Ovary (tissue), 7 donors: ENCODE measurements at regions not wholly inside any gene's neighbourhood (a gene's known extent, or its start where the extent isn't known, plus 50 kb on each side); places are given as distances from the start of the nearest gene placed in this dataset.
"Not testable (repeated sequence)": the region's sequence is repeated elsewhere in the genome, so short reads cannot be mapped to it uniquely, and the experiment has no call there.

Experiments used
- DNase-seq, 5 donors: peaks; one replicate each; pipeline ENCODE4 v3.0.0-alpha.2; 2019 to 2020
- H3K27ac ChIP-seq, 2 donors: fragments of 200-600 bp; one replicate each; pipeline versions ENCODE4 v1.5.1 to v1.8.0; 2019 to 2022
- H3K27me3 ChIP-seq: fragments of 200-600 bp; one replicate; pipeline ENCODE4 v1.8.0; 2022
- H3K36me3 ChIP-seq: fragments of 200-600 bp; sonication (generic); one replicate; pipeline ENCODE4 v1.5.1; 2019
- H3K4me1 ChIP-seq: one replicate; pipeline ENCODE4 v1.8.1; 2013; ENCODE audit warnings: mild to moderate bottlenecking, moderate library complexity; ENCODE audit not compliant: insufficient read depth
- H3K4me3 ChIP-seq: fragments of 200-600 bp; sonication (generic); one replicate; pipeline ENCODE4 v1.5.1; 2017
- H3K9me3 ChIP-seq, 2 donors: fragments of 200-600 bp in 1 of 2; sonication (generic) in 1 of 2; one replicate each; pipeline versions ENCODE4 v1.5.1 to v1.8.1; 2013 to 2019; ENCODE audit warnings: mild to moderate bottlenecking in 1 of 2, moderate library complexity in 1 of 2
- CTCF ChIP-seq, 3 donors: fragments of 450-650 bp in 2 of 3; fragments of 200-600 bp in 1 of 3; IDR thresholded peaks; one replicate each; pipeline versions ENCODE4 v1.5.1 to v1.8.0; 2016 to 2022; ENCODE audit warnings: antibody characterized with exemption in 3 of 3, mild to moderate bottlenecking in 1 of 3
- EP300 ChIP-seq: sonication (generic); formaldehyde crosslinking; IDR thresholded peaks from one replicate; pipeline ENCODE4 v1.6.1; 2017; ENCODE audit warnings: antibody characterized with exemption
- POLR2A ChIP-seq: fragments of 450-650 bp; IDR thresholded peaks from one replicate; pipeline ENCODE4 v1.6.1; 2017; ENCODE audit warnings: antibody characterized with exemption, mild to moderate bottlenecking, moderate library complexity
- WGBS, 3 donors: extraction: QIAGEN DNeasy Blood & Tissue Kit in 1 of 3; methylation state at CpG; one replicate each; pipeline versions ENCODE4 v1.1.5 to v1.1.7; 2013 to 2017; 5-methylcytosine and 5-hydroxymethylcytosine counted together
- intact Hi-C, 4 donors: fragments of 100-400 bp; cut with DNase I; formaldehyde crosslinking; loops; one replicate each; pipeline versions ENCODE4 v1.11.0 to v1.15.1; 2022 to 2023
- donor health status: DM: no; HTN: no; CAD: no; lungs with moderate emphysema.
- donor health status: DM: no; HTN: no; CAD: no.
- donor health status: Bipolar disorder and iron deficiency.
- donor health status: DM: no; HTN: no; CAD: no.
- donor health status: DM: yes; HTN: yes; CAD: no.

DNA sequence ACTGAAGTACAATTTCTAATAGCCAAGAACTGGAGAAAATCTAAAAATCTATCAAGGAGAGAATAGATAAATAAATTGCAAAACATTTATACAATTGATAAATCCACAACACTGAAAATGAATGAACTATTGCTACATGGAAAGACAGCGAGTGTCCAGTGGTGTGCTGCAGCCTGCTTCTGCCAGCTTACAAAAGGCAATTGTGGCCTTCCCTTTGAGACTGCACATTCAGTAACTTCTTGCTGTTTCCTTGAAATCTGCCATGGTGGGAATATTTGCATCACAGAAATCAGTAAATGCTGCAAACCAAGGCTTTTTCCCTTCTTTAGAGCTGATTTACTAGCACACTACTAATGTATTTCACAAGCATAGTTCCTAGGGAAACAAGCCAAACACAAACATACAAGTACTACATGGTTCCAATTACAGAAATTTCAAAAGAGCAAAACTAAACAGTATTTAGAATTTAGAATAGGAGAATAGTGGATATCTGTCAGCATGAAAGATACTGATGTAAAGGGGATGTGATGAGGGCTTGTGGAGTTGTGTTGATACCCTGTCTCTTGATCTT is 76.9 kb upstream of the TRIM77 start:
- H3K9me3 ChIP-seq, result no peaks in the 10 kb centered on the region
- H3K27ac ChIP-seq, result no peak overlapping the region
- 87 to 94% (median 93%) methylated on average over 1 of the region's 1 CpG for WGBS, 3 donors
- no peak for DNase-seq
- no peak for TF ChIP-seq EP300
- no peak for TF ChIP-seq CTCF (IDR thresholded peaks at IDR 0.05)
- TF ChIP-seq POLR2A, result no peak
- no peaks in the 10 kb centered on the region for H3K36me3 ChIP-seq
- H3K27me3 ChIP-seq, result no peaks in the 10 kb centered on the region
- no peaks in the 10 kb centered on the region for H3K4me1 ChIP-seq
- intact Hi-C loops, result no loop called here
- no peak overlapping the region for H3K4me3 ChIP-seq

- 76 to 77% (median 77%) methylated on average over 3 of the region's 3 CpGs for WGBS, 3 donors
- DNase-seq, H3K27me3 ChIP-seq, intact Hi-C loops, H3K4me3 ChIP-seq, H3K9me3 ChIP-seq, H3K27ac ChIP-seq, H3K4me1 ChIP-seq, H3K36me3 ChIP-seq: not testable (repeated sequence)
Observed at GRCh38 chr11:89640777-89641176, 69.3 kb upstream of the TRIM77 start.

DNA sequence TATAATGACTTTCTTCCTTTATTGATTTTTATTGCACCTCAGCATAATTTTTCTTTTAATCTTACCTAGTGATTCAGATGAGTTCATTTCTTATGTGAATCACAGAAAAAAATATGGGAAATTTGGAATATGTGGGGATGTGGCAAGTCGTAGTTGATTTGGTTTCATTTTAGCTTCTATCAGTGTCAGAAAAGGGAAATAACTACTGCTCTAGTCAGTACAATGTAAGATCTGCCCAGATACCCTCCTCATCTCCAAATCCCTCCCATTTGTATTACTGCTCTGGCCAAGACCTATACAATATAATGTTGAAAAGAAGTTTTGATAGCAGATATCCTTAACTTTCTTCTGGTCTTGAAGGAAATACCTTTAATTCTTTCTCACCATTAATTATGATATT is 61.9 kb upstream of the TRIM77 start:
- H3K4me3 ChIP-seq, H3K27ac ChIP-seq, H3K36me3 ChIP-seq, H3K9me3 ChIP-seq, H3K27me3 ChIP-seq, DNase-seq, intact Hi-C loops, H3K4me1 ChIP-seq: not testable (repeated sequence)
- WGBS, 3 donors, result 45 to 72% (median 65%) methylated on average over 1 of the region's 1 CpG

DNA sequence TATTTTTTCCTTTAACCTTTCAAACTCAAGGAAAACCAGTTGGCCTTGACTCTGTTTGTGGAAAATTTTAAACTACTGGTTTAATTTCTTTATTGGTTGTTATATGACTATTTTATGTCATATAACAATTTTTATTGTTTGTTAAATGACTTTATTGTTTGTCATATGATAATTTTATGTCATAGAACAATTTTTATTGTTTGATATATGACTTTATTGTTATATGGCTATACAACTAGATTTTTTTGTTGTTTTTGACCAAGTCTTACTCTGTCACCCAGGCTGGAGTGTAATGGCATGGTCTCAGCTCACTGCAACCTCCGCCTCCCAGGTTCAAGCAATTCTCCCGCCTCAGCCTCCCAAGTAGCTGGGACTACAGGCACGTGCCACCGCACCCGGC is 61.1 kb upstream of the TRIM77 start:
- H3K36me3 ChIP-seq, intact Hi-C loops, H3K27me3 ChIP-seq, H3K4me1 ChIP-seq, H3K27ac ChIP-seq, H3K9me3 ChIP-seq, H3K4me3 ChIP-seq, DNase-seq: not testable (repeated sequence)
- 90 to 98% (median 95%) methylated on average over 5 of the region's 5 CpGs for WGBS, 3 donors

DNA sequence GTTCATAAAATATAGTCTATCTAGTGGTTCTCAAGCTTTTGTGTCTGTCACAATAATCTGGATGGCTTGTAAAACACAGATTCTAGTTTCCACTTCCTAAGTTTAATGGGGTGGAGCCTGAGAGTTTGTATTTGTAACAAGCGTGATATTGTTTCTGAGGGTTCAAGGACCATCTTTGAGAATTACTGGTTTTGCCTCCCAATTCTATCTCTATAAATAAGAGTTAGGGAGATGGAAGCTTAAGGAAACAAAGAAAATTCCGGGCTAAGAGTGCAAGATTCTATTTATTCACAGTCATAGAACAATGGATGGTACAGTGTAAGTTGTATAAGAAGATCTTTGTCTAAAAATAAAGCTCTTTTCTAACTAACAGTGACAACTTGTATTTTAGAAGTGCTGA is 55.4 kb upstream of the TRIM77 start:
- H3K27ac ChIP-seq, intact Hi-C loops, H3K4me3 ChIP-seq, H3K36me3 ChIP-seq, DNase-seq, H3K9me3 ChIP-seq, H3K27me3 ChIP-seq, H3K4me1 ChIP-seq: not testable (repeated sequence)
- 22 to 50% (median 38%) methylated on average over 2 of the region's 2 CpGs for WGBS, 3 donors

DNA sequence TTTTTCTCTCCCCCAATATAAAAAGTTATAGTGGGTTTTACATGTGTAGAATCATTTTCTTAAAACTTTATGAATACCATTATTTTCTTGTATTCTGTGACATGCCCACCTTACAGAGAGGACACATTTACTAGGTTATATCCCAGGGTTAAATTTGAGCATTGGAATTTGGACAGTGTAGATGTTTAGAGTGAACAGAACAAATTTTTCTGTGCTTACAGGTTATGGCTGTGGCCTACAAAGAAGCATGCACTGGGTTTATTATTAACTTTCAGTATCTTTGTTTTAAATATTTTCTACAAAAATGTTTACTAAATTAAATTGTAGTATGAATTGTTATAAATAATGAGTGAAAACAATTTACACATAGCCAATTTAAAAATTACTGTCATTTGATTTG is 51.3 kb upstream of the TRIM77 start:
- H3K27ac ChIP-seq, H3K9me3 ChIP-seq, intact Hi-C loops, H3K36me3 ChIP-seq, H3K4me1 ChIP-seq, DNase-seq, H3K4me3 ChIP-seq, H3K27me3 ChIP-seq: not testable (repeated sequence)

DNA sequence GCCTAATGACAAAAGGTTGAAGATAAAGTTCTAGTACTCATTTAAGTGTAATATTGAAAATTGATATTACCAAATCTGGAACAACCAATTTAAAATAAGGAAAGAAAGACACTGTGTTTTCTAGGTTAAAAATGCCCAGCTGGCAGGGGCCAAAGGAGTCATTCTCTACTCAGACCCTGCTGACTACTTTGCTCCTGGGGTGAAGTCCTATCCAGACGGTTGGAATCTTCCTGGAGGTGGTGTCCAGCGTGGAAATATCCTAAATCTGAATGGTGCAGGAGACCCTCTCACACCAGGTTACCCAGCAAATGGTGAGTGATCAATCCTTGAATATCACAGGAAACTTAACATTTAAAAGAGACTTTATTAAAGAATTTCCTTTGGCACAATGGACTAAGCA is 50.7 kb upstream of the TRIM77 start:
- H3K4me1 ChIP-seq, H3K27ac ChIP-seq, H3K4me3 ChIP-seq, H3K36me3 ChIP-seq, DNase-seq, H3K27me3 ChIP-seq, intact Hi-C loops, H3K9me3 ChIP-seq: not testable (repeated sequence)
- WGBS, 3 donors, result 48 to 63% (median 58%) methylated on average over 2 of the region's 2 CpGs

- no peak for DNase-seq
- no peak overlapping the region for H3K27ac ChIP-seq
- intact Hi-C loops, result no loop called here
- H3K27me3 ChIP-seq, result no peaks in the 10 kb centered on the region
- no peaks in the 10 kb centered on the region for H3K4me1 ChIP-seq
- no peaks in the 10 kb centered on the region for H3K36me3 ChIP-seq
- no peak overlapping the region for H3K4me3 ChIP-seq
- TF ChIP-seq POLR2A (no peak), EP300 (no peak), CTCF (IDR thresholded peaks at IDR 0.05) (no peak)
- H3K9me3 ChIP-seq, result no peaks in the 10 kb centered on the region
Observed at GRCh38 chr11:89660234-89660633, 49.9 kb upstream of the TRIM77 start.
